IPS DF 4.7 (cell line): ENCODE measurements at regions not wholly inside any gene's neighbourhood (a gene's known extent, or its start where the extent isn't known, plus 50 kb on each side); places are given as distances from the start of the nearest gene placed in this dataset.
"Not testable (repeated sequence)": the region's sequence is repeated elsewhere in the genome, so short reads cannot be mapped to it uniquely, and the experiment has no call there.

Experiments
- DNase-seq: peaks from one replicate; pipeline ENCODE4 v3.0.0-alpha.2; 2013; ENCODE audit warnings: low spot score; ENCODE audit errors: extremely low read depth

- no peak for DNase-seq
Observed at GRCh38 chr11:87971354-87971753, 203.9 kb downstream of the RAB38 start.

- no peak for DNase-seq
Observed at GRCh38 chr11:87970762-87971161, 204.5 kb downstream of the RAB38 start.

- DNase-seq, result peak; percentile 51
Observed at GRCh38 chr11:87967459-87967858, 207.8 kb downstream of the RAB38 start.

- no peak for DNase-seq
Observed at GRCh38 chr11:87966694-87967093, 208.5 kb downstream of the RAB38 start.

GRCh38 chr11:87966216-87966615, 209.0 kb downstream of the RAB38 start:
- no peak for DNase-seq

GRCh38 chr11:87961606-87962005, 213.6 kb downstream of the RAB38 start:
- DNase-seq, result no peak

- DNase-seq, result no peak
Observed at GRCh38 chr11:87957961-87958360, 217.3 kb downstream of the RAB38 start.

GRCh38 chr11:87954476-87954875, 220.8 kb downstream of the RAB38 start:
- DNase-seq, result no peak

GRCh38 chr11:87942786-87943185, 232.5 kb downstream of the RAB38 start:
- no peak for DNase-seq

GRCh38 chr11:87934182-87934581, 241.1 kb downstream of the RAB38 start:
- no peak for DNase-seq

- no peak for DNase-seq
Observed at GRCh38 chr11:87926250-87926970, 248.8 kb downstream of the RAB38 start.

GRCh38 chr11:87924125-87924524, 251.1 kb downstream of the RAB38 start:
- DNase-seq, result no peak

GRCh38 chr11:87917111-87917510, 258.1 kb downstream of the RAB38 start:
- no peak for DNase-seq

- DNase-seq, result no peak
Observed at GRCh38 chr11:87909178-87909577, 266.1 kb downstream of the RAB38 start.

- DNase-seq, result no peak
Observed at GRCh38 chr11:87908086-87908485, 267.2 kb downstream of the RAB38 start.

- DNase-seq, result no peak
Observed at GRCh38 chr11:87903345-87903744, 271.9 kb downstream of the RAB38 start.

GRCh38 chr11:87901341-87901740, 273.9 kb downstream of the RAB38 start:
- DNase-seq, result no peak

GRCh38 chr11:87897921-87898320, 277.3 kb downstream of the RAB38 start:
- no peak for DNase-seq

GRCh38 chr11:87897071-87897470, 278.2 kb downstream of the RAB38 start:
- DNase-seq, result no peak

GRCh38 chr11:87894961-87895360, 280.3 kb downstream of the RAB38 start:
- DNase-seq, result no peak

GRCh38 chr11:87892291-87892690, 283.0 kb downstream of the RAB38 start:
- no peak for DNase-seq

GRCh38 chr11:87889126-87889525, 286.1 kb downstream of the RAB38 start:
- DNase-seq, result no peak

GRCh38 chr11:87885084-87885483, 290.2 kb downstream of the RAB38 start:
- not testable (repeated sequence) for DNase-seq

GRCh38 chr11:87879118-87879517, 296.1 kb downstream of the RAB38 start:
- no peak for DNase-seq
